BE2C (cell line): ENCODE measurements at regions not wholly inside any gene's neighbourhood (a gene's known extent, or its start where the extent isn't known, plus 50 kb on each side); places are given as distances from the start of the nearest gene placed in this dataset.

Experiments
- DNase-seq: peaks from one replicate; pipeline ENCODE4 v3.0.0-alpha.2; 2020
- H3K27me3 ChIP-seq: fragments of 250-450 bp; sonication (Bioruptor Pico); 2 replicates; pipeline ENCODE4 v1.5.1; 2020; ENCODE audit warnings: mild to moderate bottlenecking
- H3K36me3 ChIP-seq: fragments of 250-450 bp; sonication (Bioruptor Pico); 2 replicates; pipeline ENCODE4 v1.5.1; 2020; ENCODE audit warnings: mild to moderate bottlenecking
- H3K4me1 ChIP-seq: fragments of 250-450 bp; sonication (Bioruptor Pico); 2 replicates; pipeline ENCODE4 v1.5.1; 2020
- H3K4me3 ChIP-seq: 2 replicates; pipeline ENCODE4 v1.5.1; 2011; ENCODE audit warnings: low read depth, low read length
- H3K9me3 ChIP-seq: fragments of 250-450 bp; sonication (Bioruptor Pico); 2 replicates; pipeline ENCODE4 v1.5.1; 2020
- CTCF ChIP-seq: IDR thresholded peaks from 2 replicates; pipeline ENCODE4 v1.5.1; 2012; ENCODE audit warnings: mild to moderate bottlenecking, low read depth, low read length

GRCh38 chr2:107102176-107102575 is 216.2 kb upstream of the ST6GAL2 start:
- Histone ChIP-seq H3K9me3 (no peaks in the 10 kb centered on the region), H3K4me3 (no peak overlapping the region), H3K27me3 (no peaks in the 10 kb centered on the region), H3K36me3 (no peaks in the 10 kb centered on the region), H3K4me1 (no peaks in the 10 kb centered on the region)
- DNase-seq = no peak
- TF ChIP-seq CTCF = no peak

- TF ChIP-seq CTCF = no peak
- Histone ChIP-seq H3K4me3 (no peak overlapping the region), H3K9me3 (no peaks in the 10 kb centered on the region), H3K27me3 (no peaks in the 10 kb centered on the region), H3K36me3 (no peaks in the 10 kb centered on the region), H3K4me1 (no peaks in the 10 kb centered on the region)
- DNase-seq = no peak
These were observed 221.4 kb upstream of the ST6GAL2 start for GRCh38 chr2:107107351-107107750.

- DNase-seq = no peak
- TF ChIP-seq CTCF = no peak
- no peaks in the 10 kb centered on the region for H3K9me3 ChIP-seq
- H3K4me1 ChIP-seq = no peaks in the 10 kb centered on the region
- H3K36me3 ChIP-seq = no peaks in the 10 kb centered on the region
- H3K27me3 ChIP-seq = no peaks in the 10 kb centered on the region
- H3K4me3 ChIP-seq = no peak overlapping the region
These were observed 222.6 kb upstream of the ST6GAL2 start for GRCh38 chr2:107108556-107108955.

GRCh38 chr2:107111623-107112022 is 225.7 kb upstream of the ST6GAL2 start:
- H3K9me3 ChIP-seq = no peaks in the 10 kb centered on the region
- no peaks in the 10 kb centered on the region for H3K27me3 ChIP-seq
- no peak for DNase-seq
- H3K36me3 ChIP-seq = no peaks in the 10 kb centered on the region
- H3K4me1 ChIP-seq = no peaks in the 10 kb centered on the region
- no peak overlapping the region for H3K4me3 ChIP-seq
- no peak for TF ChIP-seq CTCF

GRCh38 chr2:107112561-107112960 is 226.6 kb upstream of the ST6GAL2 start:
- Histone ChIP-seq H3K9me3 (no peaks in the 10 kb centered on the region), H3K27me3 (no peaks in the 10 kb centered on the region), H3K36me3 (no peaks in the 10 kb centered on the region), H3K4me3 (no peak overlapping the region), H3K4me1 (no peaks in the 10 kb centered on the region)
- DNase-seq = no peak
- no peak for TF ChIP-seq CTCF

- DNase-seq = no peak
- no peaks in the 10 kb centered on the region for H3K4me1 ChIP-seq
- TF ChIP-seq CTCF = no peak
- no peaks in the 10 kb centered on the region for H3K27me3 ChIP-seq
- no peak overlapping the region for H3K4me3 ChIP-seq
- H3K9me3 ChIP-seq = no peaks in the 10 kb centered on the region
- no peaks in the 10 kb centered on the region for H3K36me3 ChIP-seq
These were observed 242.4 kb upstream of the ST6GAL2 start for GRCh38 chr2:107128381-107128780.
